RWPE1 (cell line): ENCODE measurements at regions not wholly inside any gene's neighbourhood (a gene's known extent, or its start where the extent isn't known, plus 50 kb on each side); places are given as distances from the start of the nearest gene placed in this dataset.
A peak's percentile ranks its signal among the peaks of the same experiment; 100 is the strongest.

Source experiments
- CTCF ChIA-PET: fragments of 350-600 bp; sonication (Branson Sonifier 250); formaldehyde crosslinking; extraction: SDS; loops from one replicate; lab custom pipeline; 2021; lab: Yijun Ruan, JAX
- POLR2A ChIA-PET: fragments of 400-600 bp; formaldehyde crosslinking; extraction: SDS; loops from one replicate; lab custom pipeline; 2020; ENCODE audit warnings: antibody characterized with exemption; ENCODE audit not compliant: low non-redundant PET; lab: Yijun Ruan, JAX
- DNase-seq: peaks from one replicate; pipeline ENCODE4 v3.0.0; 2012; ENCODE audit warnings: low spot score
- H3K27ac ChIP-seq: fragments of 450-650 bp; 2 replicates; pipeline ENCODE4 v1.5.1; 2017
- TF ChIP-seq, protein P1 (sequence below): fragments of 450-650 bp; conservative IDR thresholded peaks from 2 replicates; pipeline ENCODE4 v1.5.1; 2017; ENCODE audit warnings: low read depth, mild to moderate bottlenecking

DNA sequence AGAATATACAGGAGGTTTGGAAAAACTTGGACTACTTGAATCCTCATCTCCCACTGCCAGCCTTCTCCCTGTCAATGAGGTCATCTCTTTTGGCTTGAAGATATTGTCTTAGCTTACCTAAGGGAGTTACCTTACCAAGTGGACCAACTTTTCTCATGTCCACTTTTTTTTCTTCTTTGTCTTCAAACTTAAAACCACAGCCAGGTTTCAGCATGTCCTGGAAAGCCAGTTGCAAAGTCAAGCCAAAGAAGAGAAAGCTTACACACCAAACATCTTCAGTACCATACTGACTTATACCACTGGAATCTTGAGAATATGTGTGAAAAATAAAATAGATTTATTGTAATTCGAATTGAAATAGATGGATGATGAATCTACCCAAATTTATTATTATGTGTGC lies 520.5 kb downstream of the HTR7 start:
- TF ChIP-seq, protein P1, sequence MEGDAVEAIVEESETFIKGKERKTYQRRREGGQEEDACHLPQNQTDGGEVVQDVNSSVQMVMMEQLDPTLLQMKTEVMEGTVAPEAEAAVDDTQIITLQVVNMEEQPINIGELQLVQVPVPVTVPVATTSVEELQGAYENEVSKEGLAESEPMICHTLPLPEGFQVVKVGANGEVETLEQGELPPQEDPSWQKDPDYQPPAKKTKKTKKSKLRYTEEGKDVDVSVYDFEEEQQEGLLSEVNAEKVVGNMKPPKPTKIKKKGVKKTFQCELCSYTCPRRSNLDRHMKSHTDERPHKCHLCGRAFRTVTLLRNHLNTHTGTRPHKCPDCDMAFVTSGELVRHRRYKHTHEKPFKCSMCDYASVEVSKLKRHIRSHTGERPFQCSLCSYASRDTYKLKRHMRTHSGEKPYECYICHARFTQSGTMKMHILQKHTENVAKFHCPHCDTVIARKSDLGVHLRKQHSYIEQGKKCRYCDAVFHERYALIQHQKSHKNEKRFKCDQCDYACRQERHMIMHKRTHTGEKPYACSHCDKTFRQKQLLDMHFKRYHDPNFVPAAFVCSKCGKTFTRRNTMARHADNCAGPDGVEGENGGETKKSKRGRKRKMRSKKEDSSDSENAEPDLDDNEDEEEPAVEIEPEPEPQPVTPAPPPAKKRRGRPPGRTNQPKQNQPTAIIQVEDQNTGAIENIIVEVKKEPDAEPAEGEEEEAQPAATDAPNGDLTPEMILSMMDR = no peak
- DNase-seq = no peak
- no peak overlapping the region for H3K27ac ChIP-seq
- CTCF ChIA-PET = interaction anchor here (0.6 kb wide), 1 partner anchor 8 kb away, joined by 3 read pairs; no protein-coding TSS in a partner anchor
- POLR2A ChIA-PET = no interaction called here

DNA sequence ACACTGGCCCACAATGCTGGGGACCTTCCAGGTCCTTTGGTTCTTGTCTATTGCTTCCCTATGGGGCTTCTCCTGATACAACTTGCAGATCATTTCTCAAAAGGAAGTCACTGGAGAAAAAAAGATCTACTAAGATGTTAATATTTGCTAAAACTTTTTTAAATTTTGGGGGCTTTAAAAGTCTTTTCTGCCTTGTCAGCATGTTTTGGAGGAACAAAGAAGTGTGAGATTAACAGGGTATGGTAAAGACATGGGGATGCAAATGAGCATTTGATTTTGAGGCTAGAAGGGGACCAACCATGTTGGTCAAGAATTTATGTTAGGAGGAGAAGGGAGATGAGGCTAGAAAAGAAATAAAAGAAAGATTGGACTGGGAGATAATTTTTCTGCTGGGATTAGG lies 515.4 kb downstream of the HTR7 start:
- no peak for DNase-seq
- H3K27ac ChIP-seq = no peak overlapping the region
- ChIA-PET CTCF (no interaction called here), POLR2A (no interaction called here)
- TF ChIP-seq, protein P1 = no peak

DNA sequence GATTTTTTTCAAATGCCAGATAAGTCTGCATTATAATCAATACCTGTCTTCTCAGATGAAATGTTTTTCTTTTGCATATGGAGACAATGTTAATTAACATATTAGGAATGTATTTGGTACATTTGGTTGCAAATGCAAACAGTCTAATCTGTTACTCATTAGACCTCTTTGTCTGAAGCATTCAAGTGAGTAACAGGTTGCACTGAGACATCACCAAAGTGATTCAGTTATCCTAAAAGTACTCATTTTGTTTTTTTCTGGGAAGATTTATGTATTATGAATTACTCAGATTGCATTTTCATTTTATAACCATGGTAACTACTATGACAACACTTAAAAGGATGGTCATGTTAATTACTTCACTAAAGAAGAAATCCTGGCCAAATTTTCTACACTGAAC lies 513.6 kb downstream of the HTR7 start:
- DNase-seq = no peak
- H3K27ac ChIP-seq = no peak overlapping the region
- CTCF ChIA-PET = no interaction called here
- POLR2A ChIA-PET = no interaction called here
- TF ChIP-seq, protein P1 = no peak

DNA sequence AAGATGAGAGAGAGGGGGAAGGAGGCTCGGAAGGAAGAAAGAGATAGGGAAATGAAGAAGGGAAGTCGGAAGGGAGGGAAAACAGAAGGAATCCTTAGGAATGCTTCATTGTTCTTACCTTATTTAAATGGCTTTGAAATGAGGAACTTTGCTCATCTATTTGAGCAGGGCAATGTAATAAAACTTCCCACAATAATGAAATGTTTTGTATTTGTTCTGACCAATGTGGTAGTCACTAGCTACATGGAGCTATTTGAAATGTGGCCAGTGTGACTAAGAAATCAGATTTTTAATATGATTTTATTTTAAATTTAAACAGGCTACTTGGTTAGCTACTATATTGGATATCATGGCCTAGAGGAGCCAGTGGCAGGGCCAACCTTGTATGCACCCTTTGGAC lies 510.6 kb downstream of the HTR7 start:
- DNase-seq = no peak
- POLR2A ChIA-PET = no interaction called here
- H3K27ac ChIP-seq = no peak overlapping the region
- TF ChIP-seq, protein P1 = no peak
- CTCF ChIA-PET = interaction anchor here (0.6 kb wide), 1 partner anchor 30 kb away, joined by 3 read pairs; no protein-coding TSS in a partner anchor

DNA sequence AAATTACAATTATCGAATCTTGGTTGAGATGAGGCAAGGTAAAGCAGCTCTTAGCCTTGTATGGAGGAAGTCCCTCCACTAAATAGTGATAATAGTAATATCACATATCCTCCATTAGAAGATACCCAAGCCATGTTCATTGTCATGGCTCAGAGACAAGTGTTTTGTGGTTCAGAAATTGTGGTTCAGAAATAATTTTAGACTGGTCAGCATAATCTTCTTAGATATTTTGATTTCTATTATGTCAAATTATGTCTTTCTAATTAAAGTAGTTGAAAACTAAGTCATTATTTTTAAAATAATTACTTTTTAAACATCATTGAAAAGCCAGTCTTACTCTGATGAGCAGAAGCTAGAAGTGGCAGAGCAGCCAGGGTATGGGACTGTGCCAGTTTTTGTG lies 507.7 kb downstream of the HTR7 start:
- CTCF ChIA-PET = no interaction called here
- TF ChIP-seq, protein P1 = no peak
- no peak overlapping the region for H3K27ac ChIP-seq
- POLR2A ChIA-PET = no interaction called here
- no peak for DNase-seq

DNA sequence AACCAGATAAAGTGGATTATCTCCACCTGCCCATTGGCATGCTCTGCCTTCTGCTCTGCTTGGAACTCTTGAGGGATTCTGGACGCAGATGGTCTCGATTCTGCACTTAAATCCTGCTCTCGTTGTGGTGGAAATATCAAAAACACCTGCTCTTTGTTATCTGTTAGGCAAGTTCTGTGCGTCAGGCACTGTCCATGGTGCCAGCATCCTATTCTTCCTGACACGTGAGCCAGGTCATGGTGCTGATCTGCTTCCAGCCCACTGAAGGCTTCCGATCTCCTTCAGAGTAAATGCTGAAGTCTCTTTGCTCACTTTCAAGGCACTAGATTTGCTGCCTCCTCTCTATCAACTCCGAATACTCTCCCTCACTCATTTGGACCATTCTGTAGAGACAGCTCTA lies 505.6 kb downstream of the HTR7 start:
- H3K27ac ChIP-seq = no peak overlapping the region
- peak; percentile 26 for DNase-seq
- TF ChIP-seq, protein P1 = no peak
- CTCF ChIA-PET = no interaction called here
- POLR2A ChIA-PET = no interaction called here
